GM12865 (cell line): ENCODE measurements at regions not wholly inside any gene's neighbourhood (a gene's known extent, or its start where the extent isn't known, plus 50 kb on each side); places are given as distances from the start of the nearest gene placed in this dataset.

Experiments used
- DNase-seq: peaks from one replicate; pipeline ENCODE4 v3.0.0; 2010; ENCODE audit warnings: low read depth
- H3K4me3 ChIP-seq: 2 replicates; pipeline ENCODE4 v1.5.1; 2011; ENCODE audit warnings: mild to moderate bottlenecking, low read depth, low read length, control low read depth
- TF ChIP-seq, protein P1 (sequence below): IDR thresholded peaks from 2 replicates; pipeline ENCODE4 v1.5.1; 2011; ENCODE audit warnings: low read length, control low read depth, low read depth, inconsistent platforms; ENCODE audit not compliant: insufficient read depth; ENCODE audit errors: missing control alignments

DNA sequence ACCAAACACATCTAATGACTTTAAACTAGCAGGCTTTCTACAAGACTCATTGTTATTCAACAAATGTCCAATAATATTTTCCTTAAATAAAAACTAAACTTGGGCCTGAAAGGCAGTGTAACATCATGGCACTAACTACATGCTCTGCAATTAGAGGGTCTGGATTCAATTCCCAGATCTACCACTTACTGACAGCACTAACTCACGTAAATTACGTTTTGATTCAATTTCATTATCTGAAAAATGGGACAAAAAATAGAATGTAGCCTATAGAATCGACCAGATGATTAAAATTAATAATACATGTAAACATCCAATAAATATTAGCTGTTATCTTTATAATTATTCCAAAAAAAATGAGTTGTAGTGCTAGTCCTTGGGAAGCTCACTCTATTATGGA is 98.0 kb upstream of the DDX18 start:
- no peak overlapping the region for H3K4me3 ChIP-seq
- TF ChIP-seq, protein P1, sequence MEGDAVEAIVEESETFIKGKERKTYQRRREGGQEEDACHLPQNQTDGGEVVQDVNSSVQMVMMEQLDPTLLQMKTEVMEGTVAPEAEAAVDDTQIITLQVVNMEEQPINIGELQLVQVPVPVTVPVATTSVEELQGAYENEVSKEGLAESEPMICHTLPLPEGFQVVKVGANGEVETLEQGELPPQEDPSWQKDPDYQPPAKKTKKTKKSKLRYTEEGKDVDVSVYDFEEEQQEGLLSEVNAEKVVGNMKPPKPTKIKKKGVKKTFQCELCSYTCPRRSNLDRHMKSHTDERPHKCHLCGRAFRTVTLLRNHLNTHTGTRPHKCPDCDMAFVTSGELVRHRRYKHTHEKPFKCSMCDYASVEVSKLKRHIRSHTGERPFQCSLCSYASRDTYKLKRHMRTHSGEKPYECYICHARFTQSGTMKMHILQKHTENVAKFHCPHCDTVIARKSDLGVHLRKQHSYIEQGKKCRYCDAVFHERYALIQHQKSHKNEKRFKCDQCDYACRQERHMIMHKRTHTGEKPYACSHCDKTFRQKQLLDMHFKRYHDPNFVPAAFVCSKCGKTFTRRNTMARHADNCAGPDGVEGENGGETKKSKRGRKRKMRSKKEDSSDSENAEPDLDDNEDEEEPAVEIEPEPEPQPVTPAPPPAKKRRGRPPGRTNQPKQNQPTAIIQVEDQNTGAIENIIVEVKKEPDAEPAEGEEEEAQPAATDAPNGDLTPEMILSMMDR: no peak
- no peak for DNase-seq

DNA sequence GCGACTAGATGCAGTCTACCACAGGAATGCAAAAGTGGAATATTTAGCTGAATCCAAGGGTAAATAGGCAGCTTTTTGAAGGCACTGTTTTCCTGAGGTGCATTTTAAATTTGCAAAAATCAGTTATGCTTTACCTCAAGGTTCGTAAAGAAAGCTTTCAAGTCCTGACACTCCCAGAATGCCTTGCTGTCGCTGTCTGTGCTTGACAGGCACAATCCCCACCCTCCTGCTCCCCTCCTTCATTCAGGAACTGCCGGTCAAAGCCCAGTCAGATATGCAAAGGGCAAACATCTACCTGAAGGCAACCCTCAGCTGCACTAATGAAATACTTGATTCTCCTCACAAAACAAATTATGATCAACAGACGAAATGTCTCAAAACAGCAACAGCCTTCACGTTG is 97.4 kb upstream of the DDX18 start:
- TF ChIP-seq, protein P1: no peak
- no peak overlapping the region for H3K4me3 ChIP-seq
- DNase-seq: no peak

DNA sequence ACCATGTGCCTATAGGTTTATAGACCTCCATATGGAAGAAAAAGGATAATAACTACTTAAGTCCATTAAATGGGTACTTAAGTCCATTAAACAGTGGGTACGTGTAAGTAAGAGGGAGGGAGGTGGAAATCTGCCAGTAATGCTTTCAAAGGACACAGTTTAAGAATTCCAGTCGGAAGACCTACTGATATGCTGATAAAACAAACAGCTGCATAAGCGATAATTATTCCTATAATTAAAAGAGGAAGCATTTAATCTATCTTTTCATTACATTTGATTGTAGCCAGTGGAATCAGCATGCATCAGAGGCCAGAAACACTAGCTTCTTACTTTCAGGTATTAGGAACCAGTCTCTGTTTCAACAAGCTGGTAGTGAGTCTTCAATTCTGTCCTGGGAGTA is 96.4 kb upstream of the DDX18 start:
- H3K4me3 ChIP-seq: no peak overlapping the region
- no peak for DNase-seq

DNA sequence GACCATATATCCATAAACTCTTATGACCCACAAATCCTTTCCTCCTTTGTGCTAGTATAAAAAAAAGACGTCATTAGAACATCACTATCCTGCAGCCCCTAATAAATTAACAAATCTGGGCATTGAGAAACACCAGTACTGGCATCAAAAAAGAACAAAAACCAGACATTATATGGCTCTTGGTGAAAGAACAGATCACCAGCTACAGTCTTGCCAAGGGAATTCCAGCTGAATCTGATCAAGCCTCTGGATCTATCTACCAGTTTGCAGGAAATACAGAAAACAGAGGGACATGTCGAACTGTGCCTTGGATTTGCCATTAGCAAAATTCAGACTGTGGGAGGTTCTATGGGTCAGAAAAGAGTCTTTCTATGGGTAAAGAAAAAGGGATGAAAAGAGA is 93.7 kb upstream of the DDX18 start:
- DNase-seq: no peak
- TF ChIP-seq, protein P1: no peak
- no peak overlapping the region for H3K4me3 ChIP-seq

More for the DNA sequence above, 96.4 kb upstream of the DDX18 start:
- TF ChIP-seq, protein P1: no peak

DNA sequence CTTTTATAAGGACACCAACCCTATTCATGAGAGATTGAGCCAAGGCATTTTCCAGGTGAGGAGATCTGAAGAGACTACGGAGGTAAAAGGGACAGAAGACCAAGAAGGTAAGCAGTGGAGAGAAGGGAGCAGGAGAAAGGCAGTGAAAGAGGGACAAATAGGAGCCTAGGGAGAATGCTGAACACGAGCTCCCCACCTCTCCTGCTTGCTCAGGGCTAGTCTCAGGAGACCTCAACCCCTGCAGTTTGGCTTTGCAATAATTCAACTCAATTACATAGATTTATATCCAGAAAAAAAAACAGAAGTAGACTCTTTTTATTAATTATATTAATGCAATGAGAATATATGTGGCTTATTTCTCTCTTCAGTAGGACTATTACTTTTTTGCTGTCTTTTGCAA is 91.0 kb upstream of the DDX18 start:
- no peak overlapping the region for H3K4me3 ChIP-seq
- DNase-seq: no peak
- TF ChIP-seq, protein P1: no peak

DNA sequence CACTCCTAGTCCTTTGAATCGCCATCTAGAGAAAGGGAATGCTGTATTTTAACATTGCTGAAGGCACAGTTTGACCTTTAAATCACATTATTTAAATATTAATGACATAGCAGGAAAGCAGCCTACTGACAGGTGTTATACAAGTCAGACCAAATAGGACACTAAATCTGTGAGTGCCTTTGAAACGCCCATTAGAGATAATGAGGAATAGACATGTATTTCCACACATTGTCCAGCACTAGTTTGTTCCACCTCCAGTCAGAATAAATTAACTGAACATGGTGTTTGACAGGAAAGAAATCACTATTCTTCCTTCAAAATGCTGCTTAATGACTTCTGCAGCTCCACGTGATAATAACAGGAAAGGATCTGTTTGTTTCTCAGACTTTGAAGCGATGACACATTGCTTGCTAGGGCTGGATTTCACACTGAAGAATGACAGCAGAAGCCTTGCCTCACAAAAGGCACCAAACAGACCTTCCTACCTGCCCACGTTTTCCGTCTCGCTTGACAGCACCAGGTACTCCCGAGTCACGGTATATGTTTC is 90.5 kb upstream of the DDX18 start:
- no peak for DNase-seq
- no peak overlapping the region for H3K4me3 ChIP-seq
- TF ChIP-seq, protein P1: no peak

DNA sequence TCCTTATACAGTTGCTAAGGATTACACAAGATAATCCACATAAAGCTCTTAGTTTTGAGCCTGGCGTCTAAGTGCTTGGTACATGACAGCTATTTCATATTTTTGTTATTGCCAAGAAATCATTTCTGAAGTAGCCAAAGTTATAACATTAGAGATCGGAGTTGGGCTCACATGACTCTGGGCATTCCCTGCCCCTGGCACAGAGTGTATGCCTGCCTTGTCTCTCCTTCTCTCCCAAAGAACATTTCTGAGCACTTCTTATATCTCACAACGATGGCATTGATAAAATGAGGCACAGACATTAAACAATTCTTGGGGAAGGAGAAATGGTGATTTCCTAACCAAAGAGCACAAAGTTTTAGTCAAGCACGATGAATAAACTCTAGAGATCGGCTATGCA is 87.7 kb upstream of the DDX18 start:
- DNase-seq: no peak
- no peak overlapping the region for H3K4me3 ChIP-seq
- TF ChIP-seq, protein P1: no peak
